Smooth muscle cell (in vitro differentiated cells): ENCODE measurements at regions not wholly inside any gene's neighbourhood (a gene's known extent, or its start where the extent isn't known, plus 50 kb on each side); places are given as distances from the start of the nearest gene placed in this dataset.

ENCODE experiments used
- DNase-seq: peaks from one replicate; lab custom pipeline; 2025; ENCODE audit not compliant: unreplicated experiment; lab: John Stamatoyannopoulos, UW
- H2AFZ ChIP-seq: fragments of 200-600 bp; sonication (generic); 2 replicates; pipeline ENCODE4 v1.6.0; 2016; ENCODE audit warnings: antibody characterized with exemption, low read depth, mild to moderate bottlenecking
- H3F3A ChIP-seq: fragments of 200-600 bp; sonication (generic); 2 replicates; pipeline ENCODE4 v1.6.0; 2017; ENCODE audit warnings: antibody characterized with exemption, low read depth
- H3K27ac ChIP-seq: fragments of 200-600 bp; sonication (generic); 2 replicates; pipeline ENCODE4 v1.5.1; 2016; ENCODE audit warnings: low read depth, mild to moderate bottlenecking
- H3K27me3 ChIP-seq: fragments of 200-600 bp; sonication (generic); 2 replicates; pipeline ENCODE4 v1.6.1; 2016; ENCODE audit warnings: low read depth, mild to moderate bottlenecking
- H3K36me3 ChIP-seq: fragments of 200-600 bp; sonication (generic); 2 replicates; pipeline ENCODE4 v1.5.1; 2016; ENCODE audit warnings: low read depth
- H3K4me1 ChIP-seq: fragments of 200-600 bp; sonication (generic); 2 replicates; pipeline ENCODE4 v1.5.1; 2016; ENCODE audit warnings: low read depth
- H3K4me2 ChIP-seq: fragments of 200-600 bp; sonication (generic); 2 replicates; pipeline ENCODE4 v1.6.0; 2016; ENCODE audit warnings: mild to moderate bottlenecking
- H3K4me3 ChIP-seq: fragments of 200-600 bp; sonication (generic); 2 replicates; pipeline ENCODE4 v1.5.1; 2016; ENCODE audit warnings: mild to moderate bottlenecking
- H3K79me2 ChIP-seq: fragments of 200-600 bp; sonication (generic); 2 replicates; pipeline ENCODE4 v1.6.0; 2016; ENCODE audit warnings: low read depth, mild to moderate bottlenecking
- H3K9ac ChIP-seq: fragments of 200-600 bp; sonication (generic); 2 replicates; pipeline ENCODE4 v1.6.0; 2016; ENCODE audit warnings: low read depth
- H3K9me3 ChIP-seq: fragments of 200-600 bp; sonication (generic); replicated peaks from 2 replicates; pipeline ENCODE4 v1.5.1; 2016; ENCODE audit warnings: low read depth
- H4K20me1 ChIP-seq: fragments of 200-600 bp; sonication (generic); 2 replicates; pipeline ENCODE4 v1.6.0; 2016; ENCODE audit warnings: low read depth
- CTCF ChIP-seq: fragments of 200-600 bp; sonication (generic); IDR thresholded peaks from 2 replicates; pipeline ENCODE4 v1.5.1; 2017; ENCODE audit warnings: borderline replicate concordance, mild to moderate bottlenecking, antibody characterized with exemption; ENCODE audit not compliant: insufficient read depth, poor library complexity, severe bottlenecking
- WGBS: methylation state at CpG from one replicate; pipeline ENCODE4 v1.1.7; 2016; ENCODE audit warnings: low lambda C conversion rate; 5-methylcytosine and 5-hydroxymethylcytosine counted together

GRCh38 chr20:51955756-51956155 is 153.4 kb upstream of the SALL4 start:
- H3K27ac ChIP-seq: no peak overlapping the region
- H3K4me1 ChIP-seq: peaks cover 30% of the 10 kb centered on the region
- DNase-seq: no peak
- no peaks in the 10 kb centered on the region for H3K27me3 ChIP-seq
- H2AFZ ChIP-seq: no peak overlapping the region
- H3F3A ChIP-seq: peaks cover 19% of the 10 kb centered on the region
- no peaks in the 10 kb centered on the region for H3K36me3 ChIP-seq
- no peak overlapping the region for H3K4me2 ChIP-seq
- 96% methylated on average over 3 of the region's 3 CpGs for WGBS
- no peak overlapping the region for H3K4me3 ChIP-seq
- no peak for TF ChIP-seq CTCF
- H4K20me1 ChIP-seq: no peaks in the 10 kb centered on the region
- H3K9me3 ChIP-seq: no peaks in the 10 kb centered on the region
- no peak overlapping the region for H3K9ac ChIP-seq
- H3K79me2 ChIP-seq: no peaks in the 10 kb centered on the region

GRCh38 chr20:51953731-51954340 is 151.5 kb upstream of the SALL4 start:
- no peak for DNase-seq
- Histone ChIP-seq H3K4me2 (no peak overlapping the region), H2AFZ (no peak overlapping the region), H3F3A (peaks cover 12% of the 10 kb centered on the region), H3K9ac (no peak overlapping the region), H3K4me1 (peaks cover 19% of the 10 kb centered on the region), H3K79me2 (no peaks in the 10 kb centered on the region), H3K36me3 (no peaks in the 10 kb centered on the region), H3K27me3 (no peaks in the 10 kb centered on the region), H3K4me3 (no peak overlapping the region), H3K9me3 (no peaks in the 10 kb centered on the region), H3K27ac (no peak overlapping the region), H4K20me1 (no peaks in the 10 kb centered on the region)
- TF ChIP-seq CTCF: no peak
- WGBS: 82% methylated on average over 8 of the region's 8 CpGs

- Histone ChIP-seq H3K9me3 (no peaks in the 10 kb centered on the region), H3K36me3 (no peaks in the 10 kb centered on the region), H3K27me3 (no peaks in the 10 kb centered on the region), H3K4me3 (no peak overlapping the region), H3K4me1 (peaks cover 9% of the 10 kb centered on the region), H3F3A (no peaks in the 10 kb centered on the region), H3K27ac (no peak overlapping the region), H3K9ac (no peak overlapping the region), H3K79me2 (no peaks in the 10 kb centered on the region), H4K20me1 (no peaks in the 10 kb centered on the region), H3K4me2 (no peak overlapping the region), H2AFZ (no peak overlapping the region)
- TF ChIP-seq CTCF: no peak
- 73% methylated on average over 4 of the region's 4 CpGs for WGBS
- DNase-seq: no peak
Observed at GRCh38 chr20:51950926-51951325, 148.6 kb upstream of the SALL4 start.

- no peaks in the 10 kb centered on the region for H3K36me3 ChIP-seq
- no peak overlapping the region for H3K9ac ChIP-seq
- H3F3A ChIP-seq: no peaks in the 10 kb centered on the region
- no peak overlapping the region for H3K27ac ChIP-seq
- no peaks in the 10 kb centered on the region for H3K27me3 ChIP-seq
- H3K4me3 ChIP-seq: no peak overlapping the region
- peaks cover 18% of the 10 kb centered on the region for H3K4me1 ChIP-seq
- no peak for TF ChIP-seq CTCF
- no peaks in the 10 kb centered on the region for H3K79me2 ChIP-seq
- H4K20me1 ChIP-seq: no peaks in the 10 kb centered on the region
- H3K4me2 ChIP-seq: no peak overlapping the region
- H3K9me3 ChIP-seq: no peaks in the 10 kb centered on the region
- DNase-seq: no peak
- no peak overlapping the region for H2AFZ ChIP-seq
Observed at GRCh38 chr20:51946586-51946985, 144.3 kb upstream of the SALL4 start.
